ENCODE measurements at regions not wholly inside any gene's neighbourhood (a gene's known extent, or its start where the extent isn't known, plus 50 kb on each side); places are given as distances from the start of the nearest gene placed in this dataset.

DNA sequence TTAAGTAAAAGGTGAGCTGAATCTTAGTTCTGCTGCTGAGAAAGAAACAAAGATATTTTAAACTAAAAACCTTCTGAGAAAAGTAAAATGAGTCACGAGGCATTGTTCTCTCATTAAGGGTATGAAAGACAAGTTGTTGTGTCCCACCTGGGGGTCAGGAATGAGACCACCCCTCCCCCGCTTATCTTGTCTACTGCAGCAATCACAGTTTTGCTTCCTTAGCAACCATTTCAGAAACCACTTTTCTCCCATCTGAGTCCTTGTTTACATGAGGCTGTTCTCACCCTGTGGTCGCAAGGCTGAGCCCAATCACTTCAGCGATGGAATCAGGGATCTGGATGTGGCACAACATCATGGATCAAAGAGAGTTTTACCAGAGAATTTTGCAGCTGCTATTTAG is 377.6 kb upstream of the NETO1 start:
- TF ChIP-seq, protein P1, sequence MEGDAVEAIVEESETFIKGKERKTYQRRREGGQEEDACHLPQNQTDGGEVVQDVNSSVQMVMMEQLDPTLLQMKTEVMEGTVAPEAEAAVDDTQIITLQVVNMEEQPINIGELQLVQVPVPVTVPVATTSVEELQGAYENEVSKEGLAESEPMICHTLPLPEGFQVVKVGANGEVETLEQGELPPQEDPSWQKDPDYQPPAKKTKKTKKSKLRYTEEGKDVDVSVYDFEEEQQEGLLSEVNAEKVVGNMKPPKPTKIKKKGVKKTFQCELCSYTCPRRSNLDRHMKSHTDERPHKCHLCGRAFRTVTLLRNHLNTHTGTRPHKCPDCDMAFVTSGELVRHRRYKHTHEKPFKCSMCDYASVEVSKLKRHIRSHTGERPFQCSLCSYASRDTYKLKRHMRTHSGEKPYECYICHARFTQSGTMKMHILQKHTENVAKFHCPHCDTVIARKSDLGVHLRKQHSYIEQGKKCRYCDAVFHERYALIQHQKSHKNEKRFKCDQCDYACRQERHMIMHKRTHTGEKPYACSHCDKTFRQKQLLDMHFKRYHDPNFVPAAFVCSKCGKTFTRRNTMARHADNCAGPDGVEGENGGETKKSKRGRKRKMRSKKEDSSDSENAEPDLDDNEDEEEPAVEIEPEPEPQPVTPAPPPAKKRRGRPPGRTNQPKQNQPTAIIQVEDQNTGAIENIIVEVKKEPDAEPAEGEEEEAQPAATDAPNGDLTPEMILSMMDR (IDR thresholded peaks at IDR 0.05) = no peak
- TF ChIP-seq POLR2A (IDR thresholded peaks at IDR 0.05) = no peak
